22Rv1 (cell line): ENCODE measurements at regions not wholly inside any gene's neighbourhood (a gene's known extent, or its start where the extent isn't known, plus 50 kb on each side); places are given as distances from the start of the nearest gene placed in this dataset.

ENCODE experiments used
- ZFX ChIP-seq: fragments of 450-650 bp; IDR thresholded peaks from 2 replicates; pipeline ENCODE4 v1.6.1; 2017; ENCODE audit warnings: antibody characterized with exemption, borderline replicate concordance
- TF ChIP-seq, protein P1 (sequence below): fragments of 450-650 bp; IDR thresholded peaks from 2 replicates; pipeline ENCODE4 v1.5.1; 2017; ENCODE audit warnings: mild to moderate bottlenecking

DNA sequence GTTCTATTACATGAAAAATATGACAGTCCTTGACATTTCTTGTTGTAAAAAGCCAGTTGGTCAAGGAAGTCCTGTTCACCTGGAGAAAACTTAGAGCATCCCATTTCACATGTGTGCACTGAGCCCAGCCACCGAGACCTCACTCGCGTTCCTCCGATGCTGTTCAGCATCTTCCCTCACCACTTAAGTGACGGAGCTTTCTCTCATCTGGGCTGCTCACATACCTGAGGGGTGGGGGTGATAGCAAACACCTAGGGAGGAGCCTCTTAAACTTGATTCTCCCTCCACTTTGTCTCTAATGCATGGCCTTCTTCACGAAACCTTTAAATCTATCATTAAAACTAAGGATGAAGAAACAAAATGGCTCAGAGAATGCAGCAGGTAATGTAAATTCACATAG is 950.2 kb downstream of the GATA3 start:
- TF ChIP-seq, protein P1, sequence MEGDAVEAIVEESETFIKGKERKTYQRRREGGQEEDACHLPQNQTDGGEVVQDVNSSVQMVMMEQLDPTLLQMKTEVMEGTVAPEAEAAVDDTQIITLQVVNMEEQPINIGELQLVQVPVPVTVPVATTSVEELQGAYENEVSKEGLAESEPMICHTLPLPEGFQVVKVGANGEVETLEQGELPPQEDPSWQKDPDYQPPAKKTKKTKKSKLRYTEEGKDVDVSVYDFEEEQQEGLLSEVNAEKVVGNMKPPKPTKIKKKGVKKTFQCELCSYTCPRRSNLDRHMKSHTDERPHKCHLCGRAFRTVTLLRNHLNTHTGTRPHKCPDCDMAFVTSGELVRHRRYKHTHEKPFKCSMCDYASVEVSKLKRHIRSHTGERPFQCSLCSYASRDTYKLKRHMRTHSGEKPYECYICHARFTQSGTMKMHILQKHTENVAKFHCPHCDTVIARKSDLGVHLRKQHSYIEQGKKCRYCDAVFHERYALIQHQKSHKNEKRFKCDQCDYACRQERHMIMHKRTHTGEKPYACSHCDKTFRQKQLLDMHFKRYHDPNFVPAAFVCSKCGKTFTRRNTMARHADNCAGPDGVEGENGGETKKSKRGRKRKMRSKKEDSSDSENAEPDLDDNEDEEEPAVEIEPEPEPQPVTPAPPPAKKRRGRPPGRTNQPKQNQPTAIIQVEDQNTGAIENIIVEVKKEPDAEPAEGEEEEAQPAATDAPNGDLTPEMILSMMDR, result no peak
- TF ChIP-seq ZFX, result no peak
